ENCODE measurements at regions not wholly inside any gene's neighbourhood (a gene's known extent, or its start where the extent isn't known, plus 50 kb on each side); places are given as distances from the start of the nearest gene placed in this dataset.

GRCh38 chr9:105828596-105829213 is 134.4 kb downstream of the TMEM38B start:
- TF ChIP-seq MYBL2 (CRISPR knock-in tag; IDR thresholded peaks at IDR 0.05) = no peak
- TF ChIP-seq, protein P1, sequence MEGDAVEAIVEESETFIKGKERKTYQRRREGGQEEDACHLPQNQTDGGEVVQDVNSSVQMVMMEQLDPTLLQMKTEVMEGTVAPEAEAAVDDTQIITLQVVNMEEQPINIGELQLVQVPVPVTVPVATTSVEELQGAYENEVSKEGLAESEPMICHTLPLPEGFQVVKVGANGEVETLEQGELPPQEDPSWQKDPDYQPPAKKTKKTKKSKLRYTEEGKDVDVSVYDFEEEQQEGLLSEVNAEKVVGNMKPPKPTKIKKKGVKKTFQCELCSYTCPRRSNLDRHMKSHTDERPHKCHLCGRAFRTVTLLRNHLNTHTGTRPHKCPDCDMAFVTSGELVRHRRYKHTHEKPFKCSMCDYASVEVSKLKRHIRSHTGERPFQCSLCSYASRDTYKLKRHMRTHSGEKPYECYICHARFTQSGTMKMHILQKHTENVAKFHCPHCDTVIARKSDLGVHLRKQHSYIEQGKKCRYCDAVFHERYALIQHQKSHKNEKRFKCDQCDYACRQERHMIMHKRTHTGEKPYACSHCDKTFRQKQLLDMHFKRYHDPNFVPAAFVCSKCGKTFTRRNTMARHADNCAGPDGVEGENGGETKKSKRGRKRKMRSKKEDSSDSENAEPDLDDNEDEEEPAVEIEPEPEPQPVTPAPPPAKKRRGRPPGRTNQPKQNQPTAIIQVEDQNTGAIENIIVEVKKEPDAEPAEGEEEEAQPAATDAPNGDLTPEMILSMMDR (IDR thresholded peaks at IDR 0.05) = no peak
- TF ChIP-seq, protein P2, sequence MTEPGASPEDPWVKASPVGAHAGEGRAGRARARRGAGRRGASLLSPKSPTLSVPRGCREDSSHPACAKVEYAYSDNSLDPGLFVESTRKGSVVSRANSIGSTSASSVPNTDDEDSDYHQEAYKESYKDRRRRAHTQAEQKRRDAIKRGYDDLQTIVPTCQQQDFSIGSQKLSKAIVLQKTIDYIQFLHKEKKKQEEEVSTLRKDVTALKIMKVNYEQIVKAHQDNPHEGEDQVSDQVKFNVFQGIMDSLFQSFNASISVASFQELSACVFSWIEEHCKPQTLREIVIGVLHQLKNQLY (CRISPR knock-in tag; IDR thresholded peaks at IDR 0.05) = no peak
- TF ChIP-seq SP1 (CRISPR knock-in tag; conservative IDR thresholded peaks at IDR 0.05) = no peak
- no peak for TF ChIP-seq MAX (CRISPR knock-in tag; IDR thresholded peaks at IDR 0.05)
- no peak for TF ChIP-seq TEAD4 (CRISPR knock-in tag; IDR thresholded peaks at IDR 0.05)
- TF ChIP-seq, protein P3, sequence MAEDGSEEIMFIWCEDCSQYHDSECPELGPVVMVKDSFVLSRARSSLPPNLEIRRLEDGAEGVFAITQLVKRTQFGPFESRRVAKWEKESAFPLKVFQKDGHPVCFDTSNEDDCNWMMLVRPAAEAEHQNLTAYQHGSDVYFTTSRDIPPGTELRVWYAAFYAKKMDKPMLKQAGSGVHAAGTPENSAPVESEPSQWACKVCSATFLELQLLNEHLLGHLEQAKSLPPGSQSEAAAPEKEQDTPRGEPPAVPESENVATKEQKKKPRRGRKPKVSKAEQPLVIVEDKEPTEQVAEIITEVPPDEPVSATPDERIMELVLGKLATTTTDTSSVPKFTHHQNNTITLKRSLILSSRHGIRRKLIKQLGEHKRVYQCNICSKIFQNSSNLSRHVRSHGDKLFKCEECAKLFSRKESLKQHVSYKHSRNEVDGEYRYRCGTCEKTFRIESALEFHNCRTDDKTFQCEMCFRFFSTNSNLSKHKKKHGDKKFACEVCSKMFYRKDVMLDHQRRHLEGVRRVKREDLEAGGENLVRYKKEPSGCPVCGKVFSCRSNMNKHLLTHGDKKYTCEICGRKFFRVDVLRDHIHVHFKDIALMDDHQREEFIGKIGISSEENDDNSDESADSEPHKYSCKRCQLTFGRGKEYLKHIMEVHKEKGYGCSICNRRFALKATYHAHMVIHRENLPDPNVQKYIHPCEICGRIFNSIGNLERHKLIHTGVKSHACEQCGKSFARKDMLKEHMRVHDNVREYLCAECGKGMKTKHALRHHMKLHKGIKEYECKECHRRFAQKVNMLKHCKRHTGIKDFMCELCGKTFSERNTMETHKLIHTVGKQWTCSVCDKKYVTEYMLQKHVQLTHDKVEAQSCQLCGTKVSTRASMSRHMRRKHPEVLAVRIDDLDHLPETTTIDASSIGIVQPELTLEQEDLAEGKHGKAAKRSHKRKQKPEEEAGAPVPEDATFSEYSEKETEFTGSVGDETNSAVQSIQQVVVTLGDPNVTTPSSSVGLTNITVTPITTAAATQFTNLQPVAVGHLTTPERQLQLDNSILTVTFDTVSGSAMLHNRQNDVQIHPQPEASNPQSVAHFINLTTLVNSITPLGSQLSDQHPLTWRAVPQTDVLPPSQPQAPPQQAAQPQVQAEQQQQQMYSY (CRISPR knock-in tag; IDR thresholded peaks at IDR 0.05) = no peak
- TF ChIP-seq NFYB (CRISPR knock-in tag; conservative IDR thresholded peaks at IDR 0.05; ENCODE audit: low read depth) = no peak
- TF ChIP-seq, protein P4, sequence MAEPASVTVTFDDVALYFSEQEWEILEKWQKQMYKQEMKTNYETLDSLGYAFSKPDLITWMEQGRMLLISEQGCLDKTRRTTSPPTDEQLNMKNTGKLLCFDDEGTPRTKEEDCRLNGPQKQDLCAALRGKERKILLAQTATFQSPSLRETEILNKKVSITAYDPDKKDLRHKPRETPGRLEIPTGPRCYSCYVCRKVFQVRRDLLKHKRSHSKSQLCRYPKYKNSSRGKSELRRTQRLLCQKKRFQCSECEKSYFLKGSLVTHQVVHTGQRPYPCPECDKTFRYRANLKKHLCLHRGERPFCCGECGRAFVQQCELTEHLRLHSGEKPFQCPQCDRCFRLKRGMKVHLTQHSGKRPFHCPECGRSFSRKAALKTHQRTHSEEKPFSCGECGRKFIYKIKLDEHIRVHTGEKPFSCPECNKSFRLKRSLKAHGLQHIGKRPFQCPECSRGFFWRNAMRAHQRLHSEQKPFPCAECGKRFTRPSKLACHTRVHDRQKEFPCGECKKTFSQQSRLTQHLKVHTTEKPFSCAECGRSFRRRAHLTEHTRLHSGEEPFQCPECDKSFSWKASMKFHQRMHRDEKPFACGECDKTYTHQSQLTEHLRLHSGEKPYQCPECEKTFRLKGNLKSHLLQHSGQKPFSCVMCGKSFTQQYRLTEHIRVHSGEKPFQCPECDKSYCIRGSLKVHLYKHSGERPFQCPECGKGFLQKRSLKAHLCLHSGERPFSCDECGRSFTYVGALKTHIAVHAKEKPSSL (CRISPR knock-in tag; conservative IDR thresholded peaks at IDR 0.05) = no peak
- no peak for TF ChIP-seq ZNF423 (CRISPR knock-in tag; IDR thresholded peaks at IDR 0.05)

All from WTC11 (cell line).